ENCODE measurements at regions not wholly inside any gene's neighbourhood (a gene's known extent, or its start where the extent isn't known, plus 50 kb on each side); places are given as distances from the start of the nearest gene placed in this dataset.
"Not testable (repeated sequence)": the region's sequence is repeated elsewhere in the genome, so short reads cannot be mapped to it uniquely, and the experiment has no call there.

DNA sequence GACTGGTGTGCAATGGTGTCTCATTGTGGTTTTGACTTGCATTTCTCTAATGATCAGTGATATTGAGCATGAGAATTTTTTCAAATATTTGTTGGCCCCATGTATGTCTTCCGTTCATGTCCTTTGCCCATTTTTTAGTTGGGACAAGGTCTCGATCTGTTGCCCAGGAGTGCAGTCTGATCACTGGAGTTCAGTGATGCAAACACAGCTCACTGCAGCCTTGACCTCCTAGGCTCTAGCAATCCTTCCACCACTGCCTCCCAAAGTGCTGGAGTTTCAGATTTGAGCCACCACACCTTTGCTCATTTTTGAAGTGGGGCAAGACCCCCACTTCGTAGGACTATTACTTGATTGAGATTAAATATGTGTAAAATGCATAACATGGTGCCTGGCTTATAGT, 116.2 kb upstream of the NBPF9 start:
- TF ChIP-seq POLR2A (IDR thresholded peaks at IDR 0.05) = not testable (repeated sequence)
- TF ChIP-seq, protein P1, sequence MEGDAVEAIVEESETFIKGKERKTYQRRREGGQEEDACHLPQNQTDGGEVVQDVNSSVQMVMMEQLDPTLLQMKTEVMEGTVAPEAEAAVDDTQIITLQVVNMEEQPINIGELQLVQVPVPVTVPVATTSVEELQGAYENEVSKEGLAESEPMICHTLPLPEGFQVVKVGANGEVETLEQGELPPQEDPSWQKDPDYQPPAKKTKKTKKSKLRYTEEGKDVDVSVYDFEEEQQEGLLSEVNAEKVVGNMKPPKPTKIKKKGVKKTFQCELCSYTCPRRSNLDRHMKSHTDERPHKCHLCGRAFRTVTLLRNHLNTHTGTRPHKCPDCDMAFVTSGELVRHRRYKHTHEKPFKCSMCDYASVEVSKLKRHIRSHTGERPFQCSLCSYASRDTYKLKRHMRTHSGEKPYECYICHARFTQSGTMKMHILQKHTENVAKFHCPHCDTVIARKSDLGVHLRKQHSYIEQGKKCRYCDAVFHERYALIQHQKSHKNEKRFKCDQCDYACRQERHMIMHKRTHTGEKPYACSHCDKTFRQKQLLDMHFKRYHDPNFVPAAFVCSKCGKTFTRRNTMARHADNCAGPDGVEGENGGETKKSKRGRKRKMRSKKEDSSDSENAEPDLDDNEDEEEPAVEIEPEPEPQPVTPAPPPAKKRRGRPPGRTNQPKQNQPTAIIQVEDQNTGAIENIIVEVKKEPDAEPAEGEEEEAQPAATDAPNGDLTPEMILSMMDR (IDR thresholded peaks at IDR 0.05) = not testable (repeated sequence)

All from uterus (tissue), 2 donors.